Endothelial cell of umbilical vein (primary cell): ENCODE measurements at regions not wholly inside any gene's neighbourhood (a gene's known extent, or its start where the extent isn't known, plus 50 kb on each side); places are given as distances from the start of the nearest gene placed in this dataset.

Experiments used
- BruUV-seq: library from RNA; stranded (reverse); fragments of 400-500 nt; replicated peaks from 2 replicates; lab custom pipeline; 2021; lab: Mats Ljungman, UMichigan
- CTCF ChIA-PET: fragments of 300-600, 350-600 bp; sonication (Branson Sonifier 250); formaldehyde crosslinking; loops from one replicate; lab custom pipeline; 2021; ENCODE audit warnings: antibody characterized with exemption, inconsistent platforms; lab: Charles Lee
- POLR2A ChIA-PET: fragments of 300-600, 350-600 bp; sonication (Branson Sonifier 250); formaldehyde crosslinking; loops from one replicate; lab custom pipeline; 2021; ENCODE audit warnings: antibody characterized with exemption, inconsistent platforms; lab: Charles Lee
- DNase-seq: peaks from one replicate; pipeline ENCODE4 v3.0.0-alpha.2; 2011; ENCODE audit warnings: low read depth, low spot score
- FAIRE-seq: peaks from 2 replicates; lab custom pipeline; 2011; peaks lifted over from hg19 to GRCh38; lab: Jason Lieb, UNC
- H2AFZ ChIP-seq: 2 replicates; pipeline ENCODE4 v1.6.0; 2012; ENCODE audit warnings: low read depth, low read length, control low read depth, inconsistent platforms
- H3K27ac ChIP-seq: 2 replicates; pipeline ENCODE4 v1.5.1; 2011; ENCODE audit warnings: low read depth, mild to moderate bottlenecking, control low read depth, low read length, moderate library complexity; ENCODE audit not compliant: insufficient read depth
- H3K27me3 ChIP-seq, 2 experiments: 2 replicates each; pipeline versions ENCODE4 v1.6.0 to v1.6.1; 2011; ENCODE audit warnings: low read length in 2 of 2, mixed read lengths in 1 of 2; ENCODE audit not compliant: control insufficient read depth in 2 of 2, insufficient read depth in 2 of 2
- H3K36me3 ChIP-seq, 2 experiments: 2 replicates in 1 of 2; 3 replicates in 1 of 2; pipeline ENCODE4 v1.5.1; 2011; ENCODE audit warnings: low read length in 2 of 2, mild to moderate bottlenecking in 1 of 2, moderate library complexity in 1 of 2; ENCODE audit not compliant: control insufficient read depth in 2 of 2, insufficient read depth in 2 of 2; ENCODE audit errors: extremely low read depth in 1 of 2
- H3K4me1 ChIP-seq: 3 replicates; pipeline ENCODE4 v1.5.1; 2011; ENCODE audit warnings: mild to moderate bottlenecking, low read length; ENCODE audit not compliant: control insufficient read depth, insufficient read depth; ENCODE audit errors: extremely low read depth
- H3K4me2 ChIP-seq: 2 replicates; pipeline ENCODE4 v1.6.1; 2011; ENCODE audit warnings: low read length, control low read depth, mixed read lengths; ENCODE audit not compliant: insufficient read depth
- H3K4me3 ChIP-seq, 3 experiments: fragments of 200-600 bp in 1 of 3; sonication (generic), shearing (Covaris generic) in 1 of 3; replicated peaks in 1 of 3; 2 replicates each; pipeline ENCODE4 v1.5.1; 2011 to 2016; ENCODE audit warnings: control low read depth in 3 of 3, low read length in 3 of 3, mild to moderate bottlenecking in 2 of 3, inconsistent platforms in 1 of 3, low read depth in 1 of 3, moderate library complexity in 1 of 3; ENCODE audit not compliant: insufficient read depth in 1 of 3
- H3K79me2 ChIP-seq: 2 replicates; pipeline ENCODE4 v1.6.0; 2012; ENCODE audit warnings: low read length, inconsistent platforms; ENCODE audit not compliant: control insufficient read depth, insufficient read depth
- H3K9ac ChIP-seq: replicated peaks from 2 replicates; pipeline ENCODE3; 2011; ENCODE audit warnings: low read length, control low read depth; ENCODE audit not compliant: insufficient read depth; ENCODE audit errors: extremely low read depth
- H3K9me1 ChIP-seq: replicated peaks from 3 replicates; pipeline ENCODE4 v1.6.0; 2011; ENCODE audit warnings: mild to moderate bottlenecking, low read length; ENCODE audit not compliant: control insufficient read depth, insufficient read depth; ENCODE audit errors: extremely low read depth
- H3K9me3 ChIP-seq: replicated peaks from 2 replicates; pipeline ENCODE4 v1.5.1; 2012; ENCODE audit warnings: low read length, inconsistent platforms; ENCODE audit not compliant: control insufficient read depth, insufficient read depth
- H4K20me1 ChIP-seq: replicated peaks from 2 replicates; pipeline ENCODE3; 2011; ENCODE audit warnings: mild to moderate bottlenecking, low read length; ENCODE audit not compliant: control insufficient read depth, insufficient read depth; ENCODE audit errors: extremely low read depth
- CTCF ChIP-seq, 2 donors: IDR thresholded peaks; 1 replicate in 1 of 2; 2 replicates in 1 of 2; pipeline ENCODE4 v1.5.1; 2011; ENCODE audit warnings: low read length in 2 of 2, mild to moderate bottlenecking in 2 of 2, moderate library complexity in 2 of 2, control low read depth in 1 of 2, inconsistent platforms in 1 of 2, low read depth in 1 of 2; ENCODE audit not compliant: insufficient read depth in 1 of 2; ENCODE audit errors: extremely low read depth in 1 of 2
- EZH2 ChIP-seq: IDR thresholded peaks from 2 replicates; pipeline ENCODE4 v1.6.1; 2012; ENCODE audit warnings: borderline replicate concordance, low read depth, mild to moderate bottlenecking, moderate library complexity, low read length, inconsistent platforms; ENCODE audit not compliant: severe bottlenecking
- FOS ChIP-seq: IDR thresholded peaks from 2 replicates; pipeline ENCODE4 v1.6.1; 2011; ENCODE audit warnings: mild to moderate bottlenecking, low read length, moderate library complexity, borderline replicate concordance; ENCODE audit not compliant: insufficient read depth
- GATA2 ChIP-seq: IDR thresholded peaks from 2 replicates; pipeline ENCODE4 v1.7.0; 2011; ENCODE audit warnings: low read depth, mild to moderate bottlenecking, moderate library complexity, mixed read lengths, low read length; ENCODE audit not compliant: insufficient read length, insufficient read depth
- JUN ChIP-seq: IDR thresholded peaks from 2 replicates; pipeline ENCODE4 v1.6.1; 2011; ENCODE audit warnings: borderline replicate concordance, low read depth; ENCODE audit not compliant: insufficient read length, insufficient read depth
- MYC ChIP-seq: IDR thresholded peaks from one replicate; pipeline ENCODE4 v1.6.1; 2011; ENCODE audit warnings: mild to moderate bottlenecking, low read depth, low read length
- POLR2A ChIP-seq: IDR thresholded peaks from 2 replicates; pipeline ENCODE4 v1.6.1; 2012; ENCODE audit warnings: low read depth, mild to moderate bottlenecking, control low read depth, low read length
- dilution Hi-C: fragments of 300-500 bp; cut with MboI; formaldehyde crosslinking; loops from one replicate; pipeline ENCODE4 v1.15.0; 2019; ENCODE audit warnings: low sequenced_read_pairs; ENCODE audit not compliant: extremely low pct_ligation_motif_present
- intact Hi-C: fragments of 100-400 bp; cut with micrococcal nuclease; formaldehyde crosslinking; loops from one replicate; pipeline ENCODE4 v1.10.0; 2022
- TF ChIP-seq, protein P1 (sequence below): IDR thresholded peaks from 2 replicates; pipeline ENCODE4 v1.6.1; 2011; ENCODE audit not compliant: insufficient read depth, insufficient read length

DNA sequence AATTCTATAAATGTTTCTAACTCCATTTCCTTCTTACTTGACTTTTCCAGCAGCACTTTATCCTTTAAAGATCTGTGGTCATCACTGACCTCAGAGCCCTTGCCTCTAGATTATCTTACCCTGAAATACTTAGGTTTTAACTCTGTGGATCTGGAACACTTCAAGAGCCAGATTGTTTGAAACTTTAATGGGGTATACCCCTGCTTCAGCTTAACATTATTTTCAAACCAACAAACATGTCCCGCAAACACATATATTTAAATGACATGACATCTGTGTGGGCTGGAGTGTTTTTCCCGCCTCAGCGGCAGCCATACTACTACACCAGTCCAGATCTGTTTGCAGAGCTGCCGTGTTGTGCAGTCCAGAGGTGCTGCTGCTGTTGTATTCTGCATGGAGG is 252.0 kb upstream of the TPM1 start:
- no peak for FAIRE-seq
- no peak overlapping the region for H2AFZ ChIP-seq
- no peak for DNase-seq
- H3K27me3 ChIP-seq, result peaks cover 2 to 4% of the 10 kb centered on the region in 2 experiments
- H3K4me2 ChIP-seq, result no peak overlapping the region
- intact Hi-C loops, result no loop called here
- H3K27ac ChIP-seq, result no peak overlapping the region
- no peaks in the 10 kb centered on the region for H3K9me3 ChIP-seq
- TF ChIP-seq POLR2A, result no peak
- TF ChIP-seq CTCF (IDR thresholded peaks at IDR 0.05; ENCODE audit: extremely low read depth in 1 of 2, insufficient read depth in 1 of 2, low read depth in 1 of 2, low read length in 2 of 2), result no peak
- no peak for TF ChIP-seq EZH2
- TF ChIP-seq JUN, result no peak
- TF ChIP-seq GATA2, result no peak
- no peak for TF ChIP-seq MYC
- TF ChIP-seq, protein P1, sequence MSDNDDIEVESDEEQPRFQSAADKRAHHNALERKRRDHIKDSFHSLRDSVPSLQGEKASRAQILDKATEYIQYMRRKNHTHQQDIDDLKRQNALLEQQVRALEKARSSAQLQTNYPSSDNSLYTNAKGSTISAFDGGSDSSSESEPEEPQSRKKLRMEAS, result no peak
- no peak for TF ChIP-seq FOS
- no peaks in the 10 kb centered on the region for H3K79me2 ChIP-seq
- no peaks in the 10 kb centered on the region for H3K36me3 ChIP-seq
- no peaks in the 10 kb centered on the region for H3K9me1 ChIP-seq
- H3K4me3 ChIP-seq, result no peak overlapping the region
- BruUV-seq, result no TSS peak
- dilution Hi-C loops, result no loop called here
- H3K9ac ChIP-seq, result no peak overlapping the region
- ChIA-PET CTCF (interaction anchor here (1.3 to 1.5 kb wide), 2 partner anchors 49 to 258 kb away, joined by 3 to 5 read pairs; no protein-coding TSS in a partner anchor), POLR2A (no interaction called here)
- no peaks in the 10 kb centered on the region for H3K4me1 ChIP-seq
- no peaks in the 10 kb centered on the region for H4K20me1 ChIP-seq
